Neural progenitor cell (in vitro differentiated cells): ENCODE measurements at regions not wholly inside any gene's neighbourhood (a gene's known extent, or its start where the extent isn't known, plus 50 kb on each side); places are given as distances from the start of the nearest gene placed in this dataset.

Experiments used
- EZH2 ChIP-seq: fragments of 200-600 bp; sonication (generic); IDR thresholded peaks from 2 replicates; pipeline ENCODE4 v1.6.1; 2017; ENCODE audit warnings: antibody characterized with exemption, mild to moderate bottlenecking, moderate library complexity
- TF ChIP-seq, protein P1 (sequence below): fragments of 200-600 bp; sonication (generic); IDR thresholded peaks from 2 replicates; pipeline ENCODE4 v1.5.1; 2017; ENCODE audit warnings: antibody characterized with exemption, mild to moderate bottlenecking

DNA sequence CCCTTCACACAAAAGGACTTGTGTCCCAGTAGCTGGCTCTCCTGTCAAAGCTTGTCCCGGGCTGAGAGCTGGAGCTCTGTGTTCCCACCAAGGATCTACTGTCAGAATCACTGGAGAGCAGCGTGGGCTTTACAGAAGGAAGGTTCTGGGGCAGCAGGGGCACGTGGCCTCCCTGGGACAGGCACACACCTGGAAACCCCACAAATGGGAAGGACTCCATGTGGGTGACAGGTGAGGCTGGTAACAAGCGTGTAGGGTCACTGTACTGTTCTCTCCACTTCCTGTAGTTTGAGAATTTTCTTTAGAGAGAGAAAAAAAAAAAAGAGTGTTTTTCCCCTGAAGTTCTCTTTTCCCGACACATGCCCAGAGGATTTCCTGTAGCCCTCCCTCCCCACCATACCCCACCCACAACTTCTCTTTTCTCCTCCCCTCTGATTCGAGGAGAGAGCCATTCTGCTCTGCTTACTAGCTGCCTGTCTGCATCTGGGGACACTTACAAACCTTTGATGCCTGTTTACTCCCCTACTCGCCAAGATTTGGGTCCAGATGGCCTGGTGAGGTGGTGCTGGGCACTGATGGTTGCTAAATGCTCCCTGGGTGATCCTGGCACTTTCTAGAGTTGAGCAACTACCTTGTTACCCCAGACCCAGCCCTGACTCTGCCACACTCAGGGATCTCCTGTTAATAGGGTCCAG lies 84.1 kb upstream of the SIRPA start:
- TF ChIP-seq, protein P1, sequence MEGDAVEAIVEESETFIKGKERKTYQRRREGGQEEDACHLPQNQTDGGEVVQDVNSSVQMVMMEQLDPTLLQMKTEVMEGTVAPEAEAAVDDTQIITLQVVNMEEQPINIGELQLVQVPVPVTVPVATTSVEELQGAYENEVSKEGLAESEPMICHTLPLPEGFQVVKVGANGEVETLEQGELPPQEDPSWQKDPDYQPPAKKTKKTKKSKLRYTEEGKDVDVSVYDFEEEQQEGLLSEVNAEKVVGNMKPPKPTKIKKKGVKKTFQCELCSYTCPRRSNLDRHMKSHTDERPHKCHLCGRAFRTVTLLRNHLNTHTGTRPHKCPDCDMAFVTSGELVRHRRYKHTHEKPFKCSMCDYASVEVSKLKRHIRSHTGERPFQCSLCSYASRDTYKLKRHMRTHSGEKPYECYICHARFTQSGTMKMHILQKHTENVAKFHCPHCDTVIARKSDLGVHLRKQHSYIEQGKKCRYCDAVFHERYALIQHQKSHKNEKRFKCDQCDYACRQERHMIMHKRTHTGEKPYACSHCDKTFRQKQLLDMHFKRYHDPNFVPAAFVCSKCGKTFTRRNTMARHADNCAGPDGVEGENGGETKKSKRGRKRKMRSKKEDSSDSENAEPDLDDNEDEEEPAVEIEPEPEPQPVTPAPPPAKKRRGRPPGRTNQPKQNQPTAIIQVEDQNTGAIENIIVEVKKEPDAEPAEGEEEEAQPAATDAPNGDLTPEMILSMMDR = no peak
- TF ChIP-seq EZH2 = no peak
